ENCODE measurements at regions not wholly inside any gene's neighbourhood (a gene's known extent, or its start where the extent isn't known, plus 50 kb on each side); places are given as distances from the start of the nearest gene placed in this dataset.

DNA sequence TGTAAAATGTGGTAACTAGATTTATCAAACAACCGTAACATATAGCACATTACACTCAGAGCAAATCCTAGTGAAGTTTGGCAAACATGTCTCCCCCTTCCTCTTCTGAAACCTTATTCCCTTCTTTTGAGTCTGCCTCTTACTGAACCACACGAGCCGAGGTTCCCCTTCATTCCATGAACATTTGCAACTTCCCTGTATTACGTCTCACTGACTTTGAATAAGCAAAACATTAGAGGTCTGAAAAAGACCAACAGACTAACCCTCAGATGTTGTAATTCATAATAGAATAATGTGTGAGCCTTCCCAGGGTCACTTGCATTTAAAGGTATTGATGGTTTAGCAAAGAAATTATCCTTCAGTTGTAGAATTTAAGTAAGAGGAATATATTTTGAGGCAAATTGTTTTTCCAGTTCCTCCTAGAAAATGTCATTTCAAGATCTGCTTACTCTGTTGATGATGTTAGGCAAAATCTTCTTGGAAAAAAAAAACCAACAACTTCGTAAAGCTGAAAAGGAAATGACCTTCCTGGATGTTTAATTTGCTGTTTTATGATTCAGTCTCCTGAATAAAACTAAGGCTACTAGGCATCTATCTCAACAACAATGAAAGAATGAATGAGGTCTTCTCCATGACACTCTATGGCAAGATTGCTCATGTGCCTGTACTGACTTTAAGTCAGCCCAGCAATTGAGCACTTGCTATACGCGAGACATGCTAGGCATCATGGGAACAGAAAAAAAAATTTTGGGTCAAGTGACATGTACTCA is 296.9 kb upstream of the NECTIN3 start:
- no peak for DNase-seq

DNA sequence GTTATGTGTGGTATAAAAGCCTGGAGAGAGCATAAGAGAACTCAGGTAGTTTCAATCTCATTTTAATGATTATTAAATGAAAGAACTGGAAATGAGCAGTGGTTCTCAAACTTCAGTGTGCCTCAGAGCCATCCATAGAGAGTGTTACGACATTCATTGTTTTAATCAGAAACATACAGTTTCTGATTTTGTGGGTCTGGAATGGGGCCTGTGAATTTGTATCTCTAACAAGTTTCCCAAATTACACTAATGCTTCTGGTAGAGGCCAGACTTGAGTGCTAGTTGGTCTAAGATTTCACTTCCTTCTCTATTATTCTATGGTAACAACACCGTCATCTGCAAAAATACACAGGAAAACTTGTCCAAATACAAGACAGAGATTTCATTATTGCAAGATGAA is 292.0 kb upstream of the NECTIN3 start:
- DNase-seq, result no peak

DNA sequence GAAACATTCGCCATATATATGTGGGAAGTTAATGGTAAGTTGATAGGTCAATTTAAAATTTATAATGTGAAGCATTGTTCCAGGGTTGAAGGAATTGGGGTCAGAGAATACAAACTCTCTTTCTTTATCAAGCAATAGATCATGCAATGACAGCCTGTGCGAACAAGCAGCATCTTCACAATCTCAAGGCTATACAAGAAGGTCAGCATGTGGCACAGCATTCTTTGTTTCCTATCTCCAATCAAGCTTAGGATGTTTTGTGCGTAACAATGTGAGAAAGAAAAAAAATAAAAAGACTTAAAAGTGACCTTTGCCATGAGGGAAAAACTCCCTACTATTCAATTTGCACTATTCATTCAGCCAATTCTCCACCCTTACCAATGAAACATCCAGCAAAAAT is 288.1 kb upstream of the NECTIN3 start:
- no peak for DNase-seq

DNA sequence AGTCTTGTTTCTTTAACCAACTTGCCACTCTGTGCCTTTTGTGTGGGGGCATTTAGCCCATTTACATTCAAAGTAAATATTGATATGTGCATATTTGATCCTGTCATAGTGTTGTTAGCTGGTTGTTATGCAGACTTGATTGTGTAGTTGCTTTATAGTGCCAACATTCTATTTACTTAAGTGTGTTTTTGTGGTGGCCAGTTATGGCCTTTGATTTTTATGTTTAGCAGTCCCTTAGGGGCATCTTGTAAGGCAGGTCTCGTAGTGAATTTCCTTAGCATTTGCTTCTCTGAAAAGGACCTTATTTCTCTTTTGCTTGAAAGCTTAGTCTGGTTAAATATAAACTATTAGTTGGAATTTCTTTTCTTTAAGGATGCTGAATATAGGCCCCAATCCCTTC is 282.8 kb upstream of the NECTIN3 start:
- DNase-seq, result no peak

DNA sequence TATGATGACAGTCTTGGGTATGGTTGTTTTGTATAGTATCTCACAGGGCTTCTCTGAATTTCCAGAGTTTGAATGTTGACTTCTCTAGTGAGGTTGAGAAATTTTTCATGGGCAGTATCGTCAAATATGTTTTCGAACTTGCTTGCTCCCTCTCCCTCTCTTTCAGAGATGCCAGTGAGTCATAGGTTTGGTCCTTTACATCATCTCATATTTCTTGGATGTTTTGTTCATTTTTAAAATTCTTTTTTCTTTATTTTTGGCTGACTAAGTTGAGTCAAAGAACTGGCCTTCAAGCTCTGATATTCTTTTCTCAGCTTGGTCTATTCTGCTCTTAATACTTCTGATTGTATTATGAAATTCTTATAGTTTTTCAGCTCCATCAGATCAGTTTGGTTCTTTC is 282.3 kb upstream of the NECTIN3 start:
- DNase-seq, result no peak

DNA sequence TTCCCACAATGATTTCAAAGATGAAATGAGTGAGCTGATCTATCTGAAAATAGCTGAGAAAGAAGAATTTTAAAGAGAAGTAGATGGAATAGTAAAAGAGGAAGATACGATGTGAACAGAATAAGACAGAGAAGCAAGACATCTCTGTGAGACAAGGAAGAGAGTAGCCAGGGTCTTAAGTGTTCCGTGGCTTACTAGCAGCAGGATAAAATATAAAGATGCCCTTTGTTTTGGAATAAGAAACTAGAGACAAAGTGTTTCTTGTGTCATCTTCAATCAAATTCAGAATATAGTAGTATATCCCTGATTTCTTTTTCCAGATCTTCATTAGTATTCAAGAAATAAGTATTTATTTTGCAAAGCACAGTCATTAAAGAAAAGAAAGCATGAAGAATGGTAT is 281.0 kb upstream of the NECTIN3 start:
- DNase-seq, result no peak

DNA sequence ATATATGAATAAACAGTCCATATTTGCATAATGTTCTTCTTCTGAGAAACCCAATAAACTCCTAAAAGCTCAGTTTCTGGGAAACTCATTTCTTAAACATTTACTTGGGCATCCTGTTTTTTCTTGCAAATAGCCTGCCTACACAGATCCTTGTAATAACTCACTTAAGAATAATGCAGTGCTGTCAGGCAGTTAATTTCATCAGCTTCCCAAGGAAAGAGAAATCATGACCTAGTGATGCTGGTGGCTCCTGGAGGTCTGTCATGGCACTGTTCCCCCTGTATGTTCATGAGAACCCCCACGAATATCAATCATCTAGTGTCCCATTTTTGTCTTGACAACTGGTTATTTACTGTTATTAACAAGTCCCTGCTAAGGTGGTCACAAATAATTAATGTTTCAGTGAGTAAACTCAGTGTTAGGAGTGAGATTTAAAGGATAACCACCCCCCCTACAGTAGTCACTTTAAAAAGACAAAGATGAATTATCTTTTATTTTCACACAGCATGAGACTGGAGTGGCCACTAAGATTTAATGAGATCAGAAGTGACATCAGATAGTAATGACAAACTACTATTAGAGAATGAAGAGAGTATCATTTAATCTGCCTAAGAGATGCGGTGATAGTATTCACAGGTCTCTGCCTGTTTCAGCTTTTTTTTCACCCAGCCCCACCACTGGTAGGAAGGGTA is 279.5 kb upstream of the NECTIN3 start:
- DNase-seq, result no peak

DNA sequence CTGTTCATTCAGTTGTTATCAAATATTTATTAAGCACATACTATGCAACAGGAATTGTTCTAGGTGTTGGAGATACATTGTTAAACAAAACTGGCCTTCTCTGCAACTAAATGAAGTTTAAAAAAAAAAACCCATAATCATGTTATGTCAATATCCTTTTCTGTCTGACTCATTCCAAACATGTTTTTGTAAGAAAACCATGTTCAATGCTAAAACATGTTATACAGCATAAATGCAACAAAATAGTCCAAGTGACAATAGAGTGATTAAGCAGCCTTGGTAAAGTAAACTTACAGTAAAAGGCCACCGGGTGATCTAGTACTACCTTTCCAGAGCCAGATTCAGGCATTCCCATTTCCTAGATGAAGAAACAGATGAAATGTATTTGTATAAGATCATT is 278.0 kb upstream of the NECTIN3 start:
- DNase-seq, result no peak

DNA sequence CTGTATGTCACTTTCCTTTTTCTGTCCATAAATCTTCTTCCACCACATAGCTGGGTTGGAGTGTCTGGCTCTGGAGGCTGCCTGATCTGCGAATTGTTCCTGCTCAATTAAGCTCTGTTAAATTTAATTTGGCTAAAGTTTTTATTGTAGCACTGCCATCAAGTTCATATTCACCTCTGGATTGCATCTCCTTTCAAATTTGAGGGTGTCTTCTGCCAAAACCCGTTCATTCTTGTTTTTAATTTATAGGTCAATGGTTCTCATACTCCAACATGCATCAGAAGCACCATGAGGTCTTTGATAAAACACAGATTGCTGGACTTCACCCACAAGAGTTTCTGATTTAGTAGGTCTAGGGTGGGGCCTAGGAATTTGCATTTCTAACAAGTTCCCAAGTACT is 276.5 kb upstream of the NECTIN3 start:
- no peak for DNase-seq

DNA sequence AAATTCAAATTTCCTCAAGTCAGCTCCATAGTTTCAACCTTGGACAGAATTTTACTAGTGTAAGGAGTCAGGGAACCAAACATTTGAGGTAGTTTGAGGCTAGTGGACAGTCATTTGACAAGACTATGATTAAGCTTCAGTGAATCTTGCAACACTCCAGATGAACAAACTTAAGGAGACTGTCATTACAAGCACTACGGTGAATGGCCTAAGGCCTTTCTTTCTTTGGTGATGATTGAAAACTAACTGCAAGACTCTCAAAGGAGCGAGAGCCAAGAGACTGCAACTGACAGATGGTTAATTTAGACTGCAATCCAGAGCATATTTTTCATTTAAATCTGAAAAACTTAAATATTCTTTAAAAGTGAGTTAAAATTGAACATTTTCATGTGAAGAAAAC is 272.3 kb upstream of the NECTIN3 start:
- no peak for DNase-seq

DNA sequence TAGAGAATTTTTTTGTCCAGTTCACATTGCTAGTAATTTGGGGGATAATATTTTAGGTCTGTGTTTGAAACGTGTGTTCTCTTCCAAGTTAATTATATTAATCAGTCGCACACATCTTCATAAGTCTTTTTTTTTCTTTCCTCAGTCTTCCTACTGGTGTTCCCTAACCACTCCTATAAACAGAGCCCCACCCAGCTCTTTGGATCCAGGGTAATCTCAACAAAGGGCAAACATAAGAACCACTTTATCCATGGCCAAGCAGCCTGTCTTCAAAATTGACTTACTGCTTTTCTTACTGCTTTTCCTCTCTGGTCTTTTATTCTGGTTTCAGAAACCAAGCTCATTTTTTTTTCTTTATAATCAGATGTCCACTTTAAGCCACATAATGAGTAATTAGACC is 266.8 kb upstream of the NECTIN3 start:
- no peak for DNase-seq

DNA sequence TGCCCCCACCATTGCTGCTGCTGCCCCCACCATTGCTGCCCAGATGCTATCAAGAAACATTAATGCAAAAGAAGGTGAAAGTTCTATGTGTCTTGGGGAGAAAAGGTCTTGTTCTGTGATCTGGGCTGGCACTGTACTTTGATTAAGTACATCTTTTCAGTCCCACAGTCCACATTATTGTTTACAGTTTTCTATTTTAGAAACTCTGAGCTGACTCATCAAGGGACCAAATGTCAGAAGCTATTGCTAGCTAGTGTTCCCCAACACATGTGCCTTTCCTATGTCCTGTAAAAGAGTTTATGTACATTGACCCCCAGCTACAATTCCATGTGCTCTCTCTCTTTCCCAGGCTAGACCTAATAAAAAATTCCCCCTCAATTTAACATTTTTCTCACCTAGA is 264.7 kb upstream of the NECTIN3 start:
- DNase-seq, result no peak

DNA sequence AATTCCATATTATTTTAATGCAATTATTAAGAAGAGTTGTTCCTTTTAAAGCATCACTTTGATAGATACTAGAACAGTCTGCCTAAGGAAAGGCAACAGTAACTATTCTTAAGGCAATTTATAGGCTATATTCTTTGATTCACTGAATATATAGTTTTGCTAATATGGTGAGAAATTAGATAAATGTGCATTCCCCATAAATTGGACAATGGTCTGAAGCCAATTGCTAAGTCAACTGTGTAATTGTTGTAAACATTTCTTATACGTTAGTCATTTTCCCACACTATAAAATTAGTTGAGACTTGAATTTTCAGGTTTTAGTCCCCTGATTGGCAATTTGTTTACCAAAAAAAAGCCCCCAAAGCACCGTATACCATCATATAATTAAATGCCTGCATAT is 263.0 kb upstream of the NECTIN3 start:
- no peak for DNase-seq

DNA sequence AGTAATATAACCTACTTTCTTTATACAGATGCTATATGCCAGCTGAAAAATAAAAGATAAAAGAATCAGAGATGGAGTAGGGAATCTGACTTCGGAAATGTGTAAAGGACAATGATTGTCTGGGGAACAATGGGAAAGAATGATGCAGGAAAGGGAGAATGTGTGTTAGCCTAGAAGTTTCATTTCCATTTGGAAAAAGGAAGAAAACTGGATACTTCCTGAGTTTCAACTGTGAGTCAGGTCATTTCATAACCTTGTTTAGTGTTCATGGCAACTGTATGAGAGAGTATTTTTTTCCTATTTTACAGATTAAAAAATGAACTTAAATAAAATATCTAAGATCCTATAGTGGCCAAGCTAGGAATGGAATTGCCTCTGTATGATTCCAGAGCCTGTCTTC is 261.3 kb upstream of the NECTIN3 start:
- no peak for DNase-seq

DNA sequence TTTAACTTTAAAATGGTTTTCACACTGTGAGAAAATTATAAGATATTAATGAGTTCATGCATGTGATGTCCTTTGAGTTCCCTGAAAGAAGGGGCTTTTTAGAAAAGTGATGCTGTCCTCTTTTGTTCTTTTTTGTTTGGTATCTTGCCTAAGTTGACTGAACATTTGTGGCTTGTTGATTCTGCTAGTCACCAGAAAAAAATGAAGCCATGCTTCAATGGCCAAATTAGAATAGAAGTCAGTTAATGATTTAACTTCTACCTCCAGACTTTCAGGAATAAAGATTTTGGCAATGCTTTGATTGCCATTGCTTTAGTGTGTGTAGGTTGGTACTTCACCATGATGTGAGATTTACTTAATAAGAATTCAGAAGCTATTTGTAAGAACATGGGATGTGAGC is 260.6 kb upstream of the NECTIN3 start:
- DNase-seq, result no peak

DNA sequence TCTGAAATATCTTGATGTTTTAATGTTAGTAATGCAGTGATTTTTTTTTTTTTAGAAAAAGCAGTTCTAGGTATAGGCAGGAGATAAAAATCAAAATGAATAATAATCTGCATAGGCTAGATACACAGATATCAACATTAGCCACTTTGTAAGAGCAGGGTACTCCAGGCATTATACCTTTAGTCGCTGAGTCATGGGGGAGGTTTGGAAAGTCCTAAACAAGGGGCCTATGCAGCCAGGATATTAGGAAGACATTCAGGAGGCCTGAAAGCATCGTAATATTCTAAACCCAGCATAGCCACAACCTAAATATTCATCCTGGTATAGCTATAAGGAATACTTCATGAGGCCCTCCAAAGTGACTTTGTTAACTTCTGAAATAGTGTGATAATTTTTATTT is 258.1 kb upstream of the NECTIN3 start:
- DNase-seq, result no peak

DNA sequence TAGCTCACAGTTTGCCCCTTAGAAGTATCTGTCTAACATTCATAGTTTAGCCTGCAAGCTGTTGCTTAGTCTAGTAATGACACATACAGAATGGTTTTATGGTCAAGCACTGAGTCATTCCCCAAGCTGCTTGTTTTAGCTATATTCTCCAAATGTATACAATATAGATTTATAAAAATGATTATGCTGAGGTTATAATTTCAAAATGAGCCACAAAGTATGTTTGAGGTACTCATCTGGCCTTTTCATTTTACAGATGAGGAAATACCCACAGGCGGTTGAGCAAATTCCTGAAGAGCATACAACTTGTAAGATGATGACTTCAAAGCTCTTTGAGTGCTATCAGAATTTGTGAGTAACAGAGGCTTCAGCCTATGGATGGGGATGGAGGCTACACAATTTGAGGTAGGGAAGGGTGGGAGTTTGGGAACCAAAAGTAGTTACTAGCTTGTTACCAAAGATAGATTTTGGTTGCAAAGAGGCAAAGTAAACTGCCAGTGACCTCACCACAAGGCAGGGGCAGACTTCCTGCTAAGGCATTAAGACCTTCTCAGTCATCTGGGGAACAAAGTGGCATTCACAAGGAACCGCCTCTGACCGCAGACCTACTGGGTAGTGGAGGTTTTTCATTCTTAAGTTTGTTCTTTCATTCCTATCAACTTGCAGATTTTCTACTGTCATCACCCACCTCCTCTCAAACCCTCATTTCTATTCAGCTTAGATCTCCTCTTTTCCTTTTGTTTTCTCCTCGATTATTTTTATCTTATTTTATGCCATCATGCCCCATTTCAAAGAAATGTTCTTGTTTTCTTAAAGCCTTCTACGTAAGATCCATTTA is 257.2 kb upstream of the NECTIN3 start:
- peak; percentile 48 to 70 for DNase-seq

DNA sequence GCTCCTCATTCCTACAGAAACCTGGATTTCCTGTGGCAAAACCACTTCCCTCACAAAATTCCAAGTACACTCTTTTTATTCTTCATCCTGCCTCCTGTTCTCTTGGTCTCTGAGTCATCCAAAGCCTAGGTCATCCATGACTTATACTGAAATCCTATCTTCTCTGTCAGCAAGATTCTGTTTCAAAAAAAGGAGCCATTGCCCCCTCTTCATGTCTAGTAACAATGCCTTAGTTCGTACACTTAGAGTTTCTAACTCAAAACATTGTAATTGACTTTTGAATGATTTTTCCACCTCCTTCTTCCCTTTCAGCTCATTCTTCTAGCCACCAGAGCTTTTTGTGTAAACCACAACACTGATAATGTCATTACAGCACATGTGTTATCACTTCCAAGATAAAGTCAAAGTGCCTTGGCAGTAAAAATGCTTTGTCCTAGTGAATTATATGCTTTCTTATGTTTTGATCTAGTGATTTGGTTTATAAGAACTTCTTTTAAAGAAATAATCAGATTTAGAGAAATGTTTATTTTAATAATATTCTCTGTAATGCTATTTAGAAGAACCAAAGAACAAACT is 256.5 kb upstream of the NECTIN3 start:
- DNase-seq, result no peak

DNA sequence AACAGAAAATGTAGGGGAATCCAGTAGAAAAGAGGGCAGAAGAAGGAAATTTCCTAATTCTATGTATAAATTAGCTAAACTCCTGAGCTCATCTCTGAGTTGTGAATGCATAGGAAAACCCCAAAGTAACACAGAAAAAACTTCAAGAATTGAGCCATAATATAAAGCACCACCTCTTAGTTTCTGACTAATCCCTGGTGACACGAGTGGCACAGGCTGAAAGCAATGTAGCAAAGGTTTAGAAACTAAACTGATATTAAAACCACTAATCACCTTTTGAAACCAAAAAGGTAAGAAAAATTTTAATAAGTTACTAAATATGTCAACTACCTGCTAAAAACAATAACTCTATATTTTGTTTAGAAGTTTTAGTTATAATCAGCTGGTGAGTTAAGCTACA is 255.6 kb upstream of the NECTIN3 start:
- DNase-seq, result no peak

DNA sequence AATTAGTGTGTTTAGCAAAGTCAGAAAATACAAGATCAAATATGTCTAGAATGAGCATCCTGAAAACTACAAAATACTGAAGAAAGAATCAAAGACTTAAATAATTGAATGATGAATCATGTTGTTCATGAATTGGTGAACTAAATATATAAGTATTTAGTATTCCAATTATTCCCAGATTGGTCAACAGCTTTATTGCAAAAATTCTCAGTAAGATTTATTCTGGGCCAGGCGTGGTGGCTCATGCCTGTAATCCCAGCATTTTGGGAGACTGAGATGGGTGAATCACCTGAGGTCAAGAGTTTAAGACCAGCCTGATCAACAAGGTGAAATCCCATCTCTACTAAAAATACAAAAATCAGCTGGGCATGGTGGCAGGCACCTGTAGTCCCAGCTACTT is 250.0 kb upstream of the NECTIN3 start:
- no peak for DNase-seq

DNA sequence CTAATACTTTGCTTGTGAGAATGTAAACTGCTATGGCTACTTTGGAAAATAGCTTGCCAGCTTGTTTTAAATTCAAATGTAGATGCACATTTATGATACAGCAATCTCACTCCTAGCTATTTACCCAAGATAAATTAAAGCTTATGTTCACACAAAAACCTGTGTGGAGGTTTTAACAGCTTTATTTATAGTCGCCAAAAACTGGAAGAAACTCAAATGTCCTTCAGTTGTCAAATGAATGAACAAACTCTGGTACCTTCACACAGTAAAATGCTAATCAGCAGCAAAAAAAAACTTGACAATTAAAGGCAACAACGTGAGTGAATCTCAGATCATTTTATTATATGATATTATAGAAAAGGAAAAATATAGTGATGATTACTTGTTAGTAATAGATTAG is 248.6 kb upstream of the NECTIN3 start:
- no peak for DNase-seq

DNA sequence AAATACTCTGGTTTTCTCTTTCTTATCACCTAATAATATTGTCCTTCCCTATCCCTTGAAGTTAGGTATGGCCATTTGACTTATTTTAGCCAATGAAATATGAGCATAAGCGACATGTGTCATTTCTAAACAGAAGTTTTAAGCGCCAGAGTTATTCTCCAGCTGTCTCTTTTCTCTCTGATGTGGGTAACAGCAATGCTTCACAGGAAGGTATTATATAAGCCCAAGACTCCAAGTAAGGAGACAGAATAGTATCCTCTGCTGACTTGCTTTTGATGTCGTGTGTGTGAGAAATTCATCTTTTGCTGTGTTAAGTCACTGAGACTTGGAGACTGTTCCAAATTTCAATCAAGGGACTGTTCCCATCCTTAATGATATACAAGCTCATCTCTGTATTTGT is 224.6 kb upstream of the NECTIN3 start:
- no peak for DNase-seq

DNA sequence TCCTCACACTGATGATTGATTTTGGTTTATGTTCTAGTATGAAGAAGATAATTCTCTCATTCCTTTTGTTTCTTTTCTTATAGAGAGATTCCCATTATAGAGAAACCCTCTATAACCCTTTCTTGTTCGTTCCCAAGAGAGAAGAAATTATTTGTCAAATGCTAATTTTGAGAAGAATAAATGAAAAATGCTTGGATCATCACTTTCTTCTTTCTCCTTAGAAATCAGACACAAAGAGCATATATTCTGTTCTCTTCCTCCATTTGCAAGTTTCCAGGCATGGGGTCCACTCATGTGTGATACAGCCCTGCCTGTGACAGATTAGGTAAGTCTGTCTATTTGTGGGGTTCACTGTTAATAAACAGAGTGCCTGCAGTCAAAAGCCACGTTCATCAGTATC is 222.6 kb upstream of the NECTIN3 start:
- DNase-seq, result no peak

DNA sequence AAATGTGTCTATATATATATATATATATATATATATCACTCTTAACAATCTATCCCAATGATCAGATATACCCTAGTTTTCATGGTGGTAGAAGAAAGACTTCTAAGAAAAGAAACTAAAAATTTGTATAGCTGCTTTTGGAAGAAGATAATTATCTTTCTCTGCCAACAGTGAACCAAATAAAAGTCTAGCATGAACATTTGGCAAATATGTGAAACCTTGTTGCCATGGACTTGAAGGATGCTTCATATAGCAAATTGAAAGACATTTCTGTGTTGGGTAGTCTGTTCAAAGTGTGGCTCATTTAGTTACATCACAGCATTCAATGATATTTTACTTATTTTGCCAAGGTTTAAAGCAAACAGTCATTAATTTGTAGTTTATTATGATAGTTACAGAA is 219.9 kb upstream of the NECTIN3 start:
- DNase-seq, result no peak
